Activated naive CD4-positive, alpha-beta T cell treated with anti-CD3 and anti-CD28 coated beads, Interleukin-2, amount 50 U/mL, for 72 hours (primary cell): ENCODE measurements at regions not wholly inside any gene's neighbourhood (a gene's known extent, or its start where the extent isn't known, plus 50 kb on each side); places are given as distances from the start of the nearest gene placed in this dataset.

Source experiments
- ATAC-seq, 2 donors: fragments of 150-1000 bp; cut with Tn5 transposase; 2 replicates each; pipeline ENCODE4 v1.10.0; 2021; ENCODE audit warnings: mild to moderate bottlenecking in 2 of 2, moderate library complexity in 2 of 2
- DNase-seq, 2 donors: peaks; one replicate each; pipeline ENCODE4 v3.0.0; 2021 to 2022; ENCODE audit warnings: low spot score in 2 of 2
- H3K27ac Mint-ChIP-seq, 2 donors: one replicate each; pipeline ENCODE4 v1.8.0; 2022; ENCODE audit warnings: mild to moderate bottlenecking in 2 of 2, mixed read lengths in 2 of 2
- H3K36me3 Mint-ChIP-seq, 2 donors: one replicate each; pipeline ENCODE4 v1.8.0; 2022; ENCODE audit warnings: mixed read lengths in 2 of 2
- H3K9me3 Mint-ChIP-seq, 2 donors: one replicate each; pipeline ENCODE4 v1.8.0; 2022; ENCODE audit warnings: mixed read lengths in 2 of 2

- no peak overlapping the region for H3K27ac Mint-ChIP-seq
- ATAC-seq: no peak
Measured at GRCh38 chr14:83825843-83826242, 1704.1 kb upstream of the FLRT2 start.

DNA sequence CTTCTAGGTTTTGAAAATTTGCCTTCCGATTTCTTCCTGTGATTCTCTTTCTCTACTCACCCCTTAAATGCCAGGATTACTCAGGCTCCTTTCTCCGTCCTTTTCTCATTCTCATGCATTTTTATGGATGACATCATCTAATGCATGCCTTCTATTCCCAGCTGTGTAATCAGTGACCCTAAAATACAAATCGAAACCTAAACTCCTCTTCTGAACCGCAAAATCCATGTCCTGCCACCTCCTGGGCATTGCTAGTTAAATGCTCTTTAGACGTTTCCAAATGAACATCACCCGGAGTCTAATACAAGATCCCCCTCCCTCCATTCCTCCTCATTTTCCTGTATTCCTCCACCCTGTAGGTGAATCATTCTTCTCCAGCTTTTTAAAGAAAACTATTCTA is 1703.1 kb upstream of the FLRT2 start:
- no peak for ATAC-seq
- peaks cover 0 to 5% of the 10 kb centered on the region in 2 donors for H3K36me3 Mint-ChIP-seq
- peaks cover 19 to 24% of the 10 kb centered on the region in 2 donors for H3K9me3 Mint-ChIP-seq
- no peak overlapping the region for H3K27ac Mint-ChIP-seq
- no peak for DNase-seq

More at GRCh38 chr14:83825843-83826242, 1704.1 kb upstream of the FLRT2 start:
- H3K36me3 Mint-ChIP-seq: peaks cover 0 to 5% of the 10 kb centered on the region in 2 donors
- DNase-seq: no peak
- H3K9me3 Mint-ChIP-seq: peaks cover 19 to 24% of the 10 kb centered on the region in 2 donors

DNA sequence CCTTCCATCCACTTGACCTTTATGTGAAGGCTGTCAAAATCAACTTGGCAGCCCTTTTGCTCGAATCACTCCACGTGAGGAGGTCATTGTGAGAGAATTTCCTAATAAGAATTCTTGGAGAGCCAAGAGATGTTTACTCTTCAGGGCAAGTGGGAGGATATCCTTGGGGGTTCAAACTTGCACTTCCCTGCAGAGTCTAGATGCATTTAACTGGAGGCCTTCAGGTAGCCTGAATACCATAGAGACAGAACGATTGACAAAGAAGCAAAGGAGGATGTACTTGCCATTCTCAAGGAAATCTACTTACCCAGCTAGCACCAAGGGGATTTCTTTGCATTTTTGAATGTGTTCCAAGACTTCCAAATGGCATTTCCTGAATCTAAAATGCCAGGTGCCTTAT is 1702.6 kb upstream of the FLRT2 start:
- no peak overlapping the region for H3K27ac Mint-ChIP-seq
- peaks cover 0 to 5% of the 10 kb centered on the region in 2 donors for H3K36me3 Mint-ChIP-seq
- DNase-seq (no peak), ATAC-seq (no peak)
- H3K9me3 Mint-ChIP-seq: peaks cover 19 to 22% of the 10 kb centered on the region in 2 donors

GRCh38 chr14:83828406-83828805 is 1701.5 kb upstream of the FLRT2 start:
- H3K36me3 Mint-ChIP-seq: peaks cover 0 to 5% of the 10 kb centered on the region in 2 donors
- H3K27ac Mint-ChIP-seq: no peak overlapping the region
- no peak for ATAC-seq
- H3K9me3 Mint-ChIP-seq: peaks cover 19 to 20% of the 10 kb centered on the region in 2 donors
- no peak for DNase-seq

DNA sequence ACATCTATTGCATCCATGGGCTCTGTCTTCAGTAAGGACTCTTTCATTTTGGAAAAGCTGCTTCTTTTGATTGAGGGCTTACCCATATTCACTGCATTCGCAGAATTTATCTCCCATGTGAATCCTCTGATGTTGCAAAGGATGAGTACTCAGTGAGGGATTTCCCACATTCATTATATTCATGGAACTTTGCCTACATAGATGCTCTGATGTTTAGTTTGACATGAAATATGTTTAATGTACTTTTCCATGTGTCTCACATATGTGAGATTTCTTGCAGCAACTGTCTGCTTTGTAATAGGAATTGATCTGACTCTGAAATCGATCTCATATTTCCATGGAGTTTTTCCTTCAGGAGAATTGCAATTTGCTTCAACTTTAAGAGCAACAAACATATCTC is 1699.6 kb upstream of the FLRT2 start:
- ATAC-seq (no peak), DNase-seq (no peak)
- H3K27ac Mint-ChIP-seq: no peak overlapping the region
- H3K36me3 Mint-ChIP-seq: peaks cover 0 to 5% of the 10 kb centered on the region in 2 donors
- peaks cover 12 to 16% of the 10 kb centered on the region in 2 donors for H3K9me3 Mint-ChIP-seq

DNA sequence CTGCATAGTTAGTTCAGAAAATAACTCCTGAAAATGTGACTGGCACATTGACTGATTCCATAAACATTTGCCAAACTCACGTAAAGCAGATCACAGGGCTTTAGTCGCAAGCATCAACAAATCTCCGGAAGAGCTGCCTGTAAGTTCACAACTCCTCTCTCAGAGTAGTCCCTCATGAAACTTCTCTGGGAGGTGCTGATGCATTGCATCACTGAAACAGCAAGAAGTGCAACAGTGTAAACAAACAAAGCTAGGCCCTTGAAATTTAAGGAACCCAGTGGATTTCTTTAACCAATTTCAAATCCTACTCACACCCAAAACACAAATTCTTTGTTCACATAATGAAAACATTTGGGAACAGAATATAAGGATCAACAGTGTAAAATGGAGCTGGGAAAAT is 1691.7 kb upstream of the FLRT2 start:
- no peak overlapping the region for H3K27ac Mint-ChIP-seq
- H3K9me3 Mint-ChIP-seq: peaks cover 8 to 20% of the 10 kb centered on the region in 2 donors
- no peaks in the 10 kb centered on the region for H3K36me3 Mint-ChIP-seq
- ATAC-seq: no peak
- no peak for DNase-seq

DNA sequence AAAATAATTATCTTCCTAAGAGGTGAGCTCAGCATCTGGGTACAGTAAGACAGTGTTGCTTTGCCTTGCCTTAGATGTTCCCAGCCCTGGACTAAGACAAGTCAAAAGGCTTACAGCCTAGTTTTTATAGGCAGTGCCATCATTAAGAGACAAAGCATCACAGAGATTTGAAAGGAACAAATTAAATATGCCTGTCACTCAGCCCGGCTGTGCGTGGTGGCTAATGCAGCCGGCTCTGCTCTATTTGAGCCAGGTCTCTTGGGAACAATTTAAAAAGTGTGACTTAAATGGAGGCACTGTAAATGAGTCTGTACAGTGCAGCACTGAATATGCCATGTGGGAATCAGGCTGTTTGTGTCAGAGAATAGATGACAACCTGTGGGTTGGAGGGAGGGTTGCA is 1687.4 kb upstream of the FLRT2 start:
- ATAC-seq (no peak), DNase-seq (no peak)
- Mint-ChIP-seq H3K9me3 (peaks cover 18 to 24% of the 10 kb centered on the region in 2 donors), H3K27ac (no peak overlapping the region), H3K36me3 (no peaks in the 10 kb centered on the region)

DNA sequence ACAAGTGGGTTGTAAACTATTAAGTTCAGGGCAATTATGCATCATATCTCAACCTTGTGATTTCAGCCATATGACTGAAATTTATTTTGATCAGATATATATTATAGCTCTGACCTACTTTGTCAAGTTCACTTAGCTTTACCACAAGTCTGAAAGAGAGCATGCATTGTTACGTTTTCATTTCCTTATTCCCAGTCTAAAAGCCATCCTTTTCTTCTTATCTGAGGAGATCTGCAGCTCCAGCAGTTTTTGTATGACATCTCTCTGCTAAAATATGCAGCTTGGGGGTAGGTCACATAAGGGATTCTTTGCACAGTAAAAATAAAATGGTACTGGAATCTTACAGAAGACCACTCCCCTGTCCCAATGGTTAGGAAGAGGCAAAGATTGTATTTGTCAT is 1682.8 kb upstream of the FLRT2 start:
- DNase-seq (no peak), ATAC-seq (no peak)
- Mint-ChIP-seq H3K9me3 (peaks cover 13 to 20% of the 10 kb centered on the region in 2 donors), H3K27ac (no peak overlapping the region), H3K36me3 (no peaks in the 10 kb centered on the region)

- Mint-ChIP-seq H3K27ac (no peak overlapping the region), H3K9me3 (peaks cover 18 to 19% of the 10 kb centered on the region in 2 donors), H3K36me3 (peaks cover 0 to 4% of the 10 kb centered on the region in 2 donors)
- DNase-seq (no peak), ATAC-seq (no peak)
Measured at GRCh38 chr14:83850092-83850491, 1679.9 kb upstream of the FLRT2 start.

- Mint-ChIP-seq H3K36me3 (peaks cover 0 to 4% of the 10 kb centered on the region in 2 donors), H3K9me3 (peaks cover 39 to 41% of the 10 kb centered on the region in 2 donors), H3K27ac (no peak overlapping the region)
- no peak for DNase-seq
- ATAC-seq: no peak
Measured at GRCh38 chr14:83856334-83856733, 1673.6 kb upstream of the FLRT2 start.

DNA sequence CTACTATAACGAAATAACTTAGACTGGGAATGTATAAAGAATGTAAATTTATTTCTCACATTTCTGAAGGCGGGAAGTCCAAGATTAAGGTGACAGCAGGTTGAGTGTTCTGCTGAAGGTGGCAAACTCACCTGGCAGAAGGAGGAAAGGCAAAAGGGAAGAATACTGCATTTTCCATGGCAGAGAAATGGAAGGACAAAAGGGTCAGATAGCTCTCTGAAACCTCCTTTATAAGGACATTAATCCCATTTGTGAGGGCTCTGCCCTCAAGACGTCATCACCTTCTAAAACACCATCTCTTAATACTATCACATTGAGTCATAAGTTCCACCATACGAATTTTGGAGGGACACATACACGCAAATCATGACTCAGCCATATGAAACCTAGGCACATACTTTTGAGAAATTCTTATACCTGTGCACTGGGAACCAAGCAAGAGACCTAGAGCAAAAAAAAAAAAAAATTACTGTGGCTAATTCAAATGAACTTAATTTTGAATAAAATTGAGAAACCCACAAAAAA is 1669.3 kb upstream of the FLRT2 start:
- H3K36me3 Mint-ChIP-seq: no peaks in the 10 kb centered on the region
- DNase-seq (no peak), ATAC-seq (no peak)
- H3K9me3 Mint-ChIP-seq: peaks cover 29 to 38% of the 10 kb centered on the region in 2 donors
- H3K27ac Mint-ChIP-seq: no peak overlapping the region

DNA sequence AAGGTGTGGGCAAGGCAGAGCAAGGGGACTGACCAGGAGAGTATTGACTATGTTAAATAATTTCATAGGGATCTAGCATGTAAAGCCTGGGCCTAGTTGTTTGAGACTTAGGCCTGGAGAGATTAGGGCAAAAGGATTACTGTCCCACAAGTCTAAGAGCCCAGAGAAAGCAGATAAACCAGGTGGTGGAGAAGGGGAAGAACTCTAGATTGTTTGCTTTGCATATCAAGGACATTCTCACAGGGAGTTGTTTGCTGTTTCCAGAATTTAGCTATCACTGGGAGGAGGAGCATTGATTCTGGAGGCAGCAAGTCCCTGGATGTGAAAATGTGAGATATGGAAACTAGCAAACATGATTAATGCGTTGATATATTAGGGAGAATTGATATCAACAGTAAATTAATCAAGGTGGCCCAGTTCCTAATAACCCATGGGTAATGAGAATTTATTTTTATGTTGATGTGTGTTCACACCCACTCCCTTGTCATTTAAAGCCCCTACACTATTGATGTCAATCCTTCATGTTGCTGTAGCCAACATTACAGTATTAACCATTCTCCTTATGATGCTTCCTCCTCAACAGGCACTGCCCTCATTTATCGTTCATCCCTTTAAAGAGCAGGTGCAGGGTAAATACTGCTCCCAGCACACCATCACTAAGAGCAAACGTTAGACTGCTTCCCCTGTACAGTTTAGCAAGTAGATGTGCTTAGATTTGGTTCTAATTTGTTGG is 1666.7 kb upstream of the FLRT2 start:
- no peak overlapping the region for H3K27ac Mint-ChIP-seq
- peaks cover 21 to 24% of the 10 kb centered on the region in 2 donors for H3K9me3 Mint-ChIP-seq
- DNase-seq (no peak), ATAC-seq (no peak)
- no peaks in the 10 kb centered on the region for H3K36me3 Mint-ChIP-seq

DNA sequence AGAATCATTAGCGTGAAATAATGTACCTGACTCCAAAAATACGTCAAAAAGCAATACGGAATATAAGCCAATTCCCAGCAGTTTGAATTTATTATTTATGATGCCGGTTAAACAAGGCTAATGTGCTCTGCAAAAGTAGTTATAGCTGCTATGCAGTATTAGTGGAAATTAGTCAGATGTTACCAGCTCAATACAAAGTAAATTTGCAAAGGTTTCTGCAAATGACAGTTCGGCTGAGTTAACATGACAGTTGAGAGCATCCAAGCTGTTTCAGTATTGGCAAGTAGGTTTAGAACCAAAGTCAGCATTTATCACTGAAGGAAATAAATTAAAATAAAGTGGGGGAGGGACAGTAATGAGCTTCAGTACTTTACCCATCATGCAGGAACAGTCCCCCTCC is 1665.8 kb upstream of the FLRT2 start:
- ATAC-seq (no peak), DNase-seq (no peak)
- no peak overlapping the region for H3K27ac Mint-ChIP-seq
- peaks cover 18 to 19% of the 10 kb centered on the region in 2 donors for H3K9me3 Mint-ChIP-seq
- H3K36me3 Mint-ChIP-seq: no peaks in the 10 kb centered on the region

DNA sequence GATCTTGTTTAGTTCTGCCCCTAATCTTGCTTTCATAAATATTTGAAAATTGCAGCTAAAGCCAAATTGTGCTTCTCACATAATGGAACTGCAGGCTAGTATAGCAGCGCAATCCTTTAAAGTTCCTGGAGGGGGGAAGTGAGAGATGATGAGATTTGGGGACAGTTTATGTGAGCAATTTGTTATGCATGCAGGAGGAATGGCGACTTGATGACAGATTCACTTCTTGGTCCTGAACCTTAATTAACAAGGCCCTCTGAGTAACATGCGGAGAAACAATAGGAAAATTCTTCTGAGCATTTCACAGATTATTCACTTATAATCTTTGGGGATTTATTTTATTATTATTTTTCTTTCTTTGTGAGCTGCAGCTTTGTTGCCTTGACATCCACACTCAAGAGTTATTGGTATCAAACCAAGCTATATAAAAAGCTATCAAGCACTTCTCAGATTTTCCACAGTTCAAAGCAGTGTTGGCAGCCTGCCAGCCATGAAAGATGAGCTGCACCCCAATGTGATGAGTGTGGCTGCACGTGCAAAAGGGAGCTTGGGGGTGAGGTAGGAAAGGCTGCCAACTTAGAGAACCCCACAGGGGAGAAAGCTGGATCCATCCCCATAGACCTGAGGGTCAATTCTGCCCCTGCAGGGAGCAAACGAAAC is 1662.2 kb upstream of the FLRT2 start:
- ATAC-seq (no peak), DNase-seq (no peak)
- Mint-ChIP-seq H3K27ac (no peak overlapping the region), H3K9me3 (peaks cover 4 to 10% of the 10 kb centered on the region in 2 donors), H3K36me3 (no peaks in the 10 kb centered on the region)

DNA sequence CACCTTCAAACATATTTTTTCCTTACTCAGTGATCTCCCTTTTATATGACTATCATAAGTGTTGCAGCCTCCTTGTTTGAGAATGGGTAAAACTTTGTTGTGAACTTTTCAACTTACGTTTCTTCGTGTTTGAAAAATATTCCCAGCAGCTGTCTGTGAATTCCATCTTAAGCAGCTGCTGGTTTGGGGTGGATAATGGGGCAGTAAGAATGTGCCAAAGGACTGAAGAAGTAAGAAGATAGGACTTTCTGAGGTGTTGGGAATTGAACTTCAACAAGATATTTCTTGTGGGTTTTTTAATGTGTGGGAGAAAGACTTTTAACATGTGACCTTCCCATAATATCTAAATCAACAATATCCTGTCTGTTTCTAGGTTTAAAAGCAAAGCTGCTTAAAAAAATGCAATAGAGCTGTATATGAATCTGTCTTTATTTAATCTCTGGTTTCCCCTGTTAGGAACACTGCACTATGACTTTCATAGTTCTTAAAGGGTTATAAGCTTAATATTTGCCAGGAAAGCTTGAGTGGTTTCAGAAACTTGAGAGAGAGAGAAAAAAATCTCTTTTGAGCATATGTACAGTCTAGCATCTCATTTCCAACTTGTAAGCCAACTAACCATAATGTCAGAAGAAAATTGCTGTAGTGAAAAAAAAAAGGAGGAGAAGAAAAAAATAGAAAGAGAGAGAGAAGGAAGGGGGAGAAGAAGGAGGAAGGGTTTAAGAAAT is 1659.2 kb upstream of the FLRT2 start:
- Mint-ChIP-seq H3K36me3 (peaks cover 0 to 7% of the 10 kb centered on the region in 2 donors), H3K27ac (no peak overlapping the region), H3K9me3 (peaks cover 14 to 18% of the 10 kb centered on the region in 2 donors)
- no peak for ATAC-seq
- DNase-seq: no peak

DNA sequence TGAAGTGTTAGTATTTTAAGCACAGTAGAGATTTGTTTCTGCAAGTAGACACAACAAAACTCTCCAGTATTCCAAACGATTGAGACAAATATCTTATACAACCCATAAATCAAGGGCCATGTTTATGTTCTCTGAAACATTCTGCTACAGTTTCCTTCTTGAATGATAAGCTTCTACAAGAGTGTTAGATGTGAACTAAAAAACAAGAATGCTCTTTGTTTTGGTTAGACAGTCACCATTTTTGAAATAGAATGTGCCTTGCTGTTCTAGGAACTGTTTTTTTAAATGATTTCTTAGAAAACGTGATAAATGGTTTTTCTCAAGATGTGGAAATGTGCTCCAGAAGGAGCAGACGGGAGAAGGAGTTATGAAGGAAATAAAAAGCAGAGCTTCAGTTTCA is 1656.3 kb upstream of the FLRT2 start:
- Mint-ChIP-seq H3K9me3 (peaks cover 18 to 20% of the 10 kb centered on the region in 2 donors), H3K27ac (peak overlapping the region in 1 of 2 donors; percentile 53), H3K36me3 (peaks cover 0 to 7% of the 10 kb centered on the region in 2 donors)
- DNase-seq (no peak), ATAC-seq (no peak)

- Mint-ChIP-seq H3K9me3 (peaks cover 20 to 21% of the 10 kb centered on the region in 2 donors), H3K36me3 (peaks cover 0 to 7% of the 10 kb centered on the region in 2 donors), H3K27ac (no peak overlapping the region)
- no peak for DNase-seq
- ATAC-seq: no peak
Measured at GRCh38 chr14:83874662-83875061, 1655.3 kb upstream of the FLRT2 start.
